ENCODE measurements at regions not wholly inside any gene's neighbourhood (a gene's known extent, or its start where the extent isn't known, plus 50 kb on each side); places are given as distances from the start of the nearest gene placed in this dataset.

- TF ChIP-seq CTCF (IDR thresholded peaks at IDR 0.05) (no peak), POLR2A (IDR thresholded peaks at IDR 0.05) (no peak), EP300 (IDR thresholded peaks at IDR 0.05) (no peak)
These were observed 436.8 kb downstream of the RPS24 start for GRCh38 chr10:78470267-78471103.

All from tibial nerve (tissue), 4 donors.